K562 (cell line): ENCODE measurements at regions not wholly inside any gene's neighbourhood (a gene's known extent, or its start where the extent isn't known, plus 50 kb on each side); places are given as distances from the start of the nearest gene placed in this dataset.

Experiments
- ATAC-seq: fragments of 200-7000 bp; cut with Tn5 transposase; 3 replicates; pipeline ENCODE4 v1.9.1; 2020; ENCODE audit warnings: moderate library complexity
- BruUV-seq: library from RNA; stranded (reverse); fragments of 400-500 nt; replicated peaks from 2 replicates; lab custom pipeline; 2021; lab: Mats Ljungman, UMichigan
- CTCF ChIA-PET: fragments of 300-600 bp; formaldehyde crosslinking; extraction: SDS; loops from one replicate; lab custom pipeline; 2021; ENCODE audit warnings: low intra/inter-chr PET ratio; lab: Yijun Ruan, JAX
- POLR2A ChIA-PET: fragments of 300-600, 350-650 bp; sonication (Branson Sonifier 250); formaldehyde crosslinking; extraction: SDS; loops from one replicate; lab custom pipeline; 2021; ENCODE audit warnings: antibody characterized with exemption, inconsistent platforms; lab: Yijun Ruan, JAX
- DNase-seq, 4 experiments: peaks; one replicate each; pipeline versions ENCODE4 v3.0.0 to v3.0.0-alpha.2; 2011 to 2018; ENCODE audit warnings: low spot score in 3 of 4, mixed read lengths in 3 of 4; ENCODE audit errors: extremely low read depth in 1 of 4
- FAIRE-seq: peaks from 2 replicates; lab custom pipeline; 2011; peaks lifted over from hg19 to GRCh38; lab: Jason Lieb, UNC
- H2AFZ ChIP-seq: 2 replicates; pipeline ENCODE4 v1.6.0; 2011; ENCODE audit warnings: low read depth, low read length, control low read depth, inconsistent platforms
- H3K27ac ChIP-seq: fragments of 200-600 bp; 3 replicates; pipeline ENCODE4 v1.8.0; 2011; ENCODE audit warnings: low read depth, mild to moderate bottlenecking, control low read depth, inconsistent platforms, low read length, moderate library complexity, mixed read lengths; ENCODE audit errors: extremely low read depth
- H3K27me3 ChIP-seq, 2 experiments: fragments of 300-600 bp in 1 of 2; 2 replicates in 1 of 2; 3 replicates in 1 of 2; pipeline versions ENCODE4 v1.6.0 to v1.8.0; 2011; ENCODE audit warnings: inconsistent platforms in 2 of 2, low read length in 2 of 2, mild to moderate bottlenecking in 1 of 2, mixed read lengths in 1 of 2, moderate library complexity in 1 of 2; ENCODE audit not compliant: control insufficient read depth in 2 of 2, insufficient read depth in 2 of 2
- H3K36me3 ChIP-seq: fragments of 300-600 bp; 3 replicates; pipeline ENCODE4 v1.8.0; 2011; ENCODE audit warnings: mild to moderate bottlenecking, low read length, inconsistent platforms; ENCODE audit not compliant: control insufficient read depth, insufficient read depth
- H3K4me1 ChIP-seq, 2 experiments: fragments of 200-600 bp in 1 of 2; replicated peaks in 1 of 2; 2 replicates in 1 of 2; 3 replicates in 1 of 2; pipeline versions ENCODE4 v1.5.1 to v1.8.0; 2011; ENCODE audit warnings: inconsistent platforms in 2 of 2, low read length in 2 of 2, mild to moderate bottlenecking in 1 of 2, mixed read lengths in 1 of 2, moderate library complexity in 1 of 2; ENCODE audit not compliant: control insufficient read depth in 2 of 2, insufficient read depth in 2 of 2
- H3K4me2 ChIP-seq: 2 replicates; pipeline ENCODE4 v1.6.1; 2011; ENCODE audit warnings: low read length, control low read depth, inconsistent platforms, mixed read lengths; ENCODE audit not compliant: insufficient read depth
- H3K4me3 ChIP-seq: fragments of 200-600 bp; sonication (generic), shearing (Covaris generic); 2 replicates; pipeline ENCODE4 v1.5.1; 2016; ENCODE audit warnings: control low read depth, inconsistent platforms
- H3K79me2 ChIP-seq: fragments of 200-600 bp; 3 replicates; pipeline ENCODE4 v1.8.0; 2011; ENCODE audit warnings: low read length, inconsistent platforms; ENCODE audit not compliant: control insufficient read depth, insufficient read depth
- H3K9ac ChIP-seq, 2 experiments: 2 replicates each; pipeline versions ENCODE4 v1.6.0 to v1.6.1; 2011; ENCODE audit warnings: low read depth in 2 of 2, low read length in 2 of 2, control low read depth in 1 of 2, inconsistent platforms in 1 of 2, mild to moderate bottlenecking in 1 of 2, mixed read lengths in 1 of 2; ENCODE audit not compliant: insufficient read depth in 1 of 2
- H3K9me1 ChIP-seq: one replicate; pipeline ENCODE4 v1.6.0; 2011; ENCODE audit warnings: inconsistent platforms, mild to moderate bottlenecking, low read length, moderate library complexity; ENCODE audit not compliant: control insufficient read depth, insufficient read depth
- H3K9me3 ChIP-seq: replicated peaks from 2 replicates; pipeline ENCODE4 v1.5.1; 2011; ENCODE audit warnings: low read depth, low read length, inconsistent platforms; ENCODE audit not compliant: control insufficient read depth, insufficient read depth
- H4K20me1 ChIP-seq: replicated peaks from 2 replicates; pipeline ENCODE4 v1.6.1; 2011; ENCODE audit warnings: low read length, inconsistent platforms, mixed read lengths; ENCODE audit not compliant: control insufficient read depth, insufficient read depth
- DNMT1 ChIP-seq: fragments of 450-650 bp; IDR thresholded peaks from 2 replicates; pipeline ENCODE4 v1.6.1; 2016; ENCODE audit warnings: antibody characterized with exemption, mild to moderate bottlenecking
- ELF2 ChIP-seq: fragments of 250-450 bp; sonication (Bioruptor Pico); IDR thresholded peaks from 2 replicates; pipeline ENCODE4 v1.5.0; 2021; ENCODE audit warnings: mild to moderate bottlenecking
- ETV5 ChIP-seq: sonication (generic); formaldehyde crosslinking; IDR thresholded peaks from 2 replicates; pipeline ENCODE4 v1.4.0; 2020; ENCODE audit warnings: low read depth, mild to moderate bottlenecking, missing genetic modification reagents
- IRF2 ChIP-seq: sonication (generic); formaldehyde crosslinking; IDR thresholded peaks from 2 replicates; pipeline ENCODE4 v1.8.1; 2022; ENCODE audit warnings: mild to moderate bottlenecking, missing genetic modification reagents
- KDM1A ChIP-seq, 2 experiments: fragments of 450-650 bp; IDR thresholded peaks; 2 replicates each; pipeline ENCODE4 v1.6.1; 2016; ENCODE audit warnings: mild to moderate bottlenecking in 2 of 2
- L3MBTL2 ChIP-seq: fragments of 450-650 bp; IDR thresholded peaks from 2 replicates; pipeline ENCODE4 v1.6.1; 2016; ENCODE audit warnings: mild to moderate bottlenecking, moderate library complexity
- NFE2 ChIP-seq: IDR thresholded peaks from 2 replicates; pipeline ENCODE4 v1.6.1; 2014; ENCODE audit warnings: antibody characterized with exemption, low read depth
- NR2F6 ChIP-seq: fragments of 450-650 bp; formaldehyde crosslinking; IDR thresholded peaks from 2 replicates; pipeline ENCODE4 v1.4.0; 2020; ENCODE audit warnings: mild to moderate bottlenecking
- PRPF4 ChIP-seq: fragments of 200-400 bp; formaldehyde crosslinking; IDR thresholded peaks from one replicate; pipeline ENCODE4 v1.6.1; 2017; ENCODE audit warnings: low read length, low read depth, mild to moderate bottlenecking; ENCODE audit not compliant: insufficient read depth, poor library complexity, severe bottlenecking
- TCF7L2 ChIP-seq: fragments of 150-350 bp; IDR thresholded peaks from 2 replicates; pipeline ENCODE4 v1.6.1; 2016; ENCODE audit warnings: low read depth, mild to moderate bottlenecking, low read length, moderate library complexity
- XRCC5 ChIP-seq: fragments of 200-400 bp; formaldehyde crosslinking; IDR thresholded peaks from 2 replicates; pipeline ENCODE4 v1.6.1; 2017; ENCODE audit warnings: low read depth, mild to moderate bottlenecking, low read length
- ZNF282 ChIP-seq: sonication (generic); formaldehyde crosslinking; IDR thresholded peaks from 2 replicates; pipeline ENCODE4 v1.8.1; 2023; ENCODE audit warnings: missing genetic modification reagents
- WGBS: fragments of 100-300 bp; shearing (Covaris generic); methylation state at CpG from one replicate; pipeline ENCODE4 v1.1.6; 2016; ENCODE audit warnings: low coverage, mixed read lengths; ENCODE audit not compliant: insufficient coverage; ENCODE audit errors: missing lambda C conversion rate; 5-methylcytosine and 5-hydroxymethylcytosine counted together
- in situ Hi-C: fragments of 300-500 bp; cut with MboI; formaldehyde crosslinking; loops from 4 replicates; pipeline ENCODE4 v1.15.0; 2018; ENCODE audit warnings: inconsistent platforms, mixed read lengths
- intact Hi-C: fragments of 100-400 bp; cut with micrococcal nuclease; formaldehyde crosslinking; loops from 2 replicates; pipeline ENCODE4 v1.14.2; 2022
- TF ChIP-seq, protein P1 (sequence below): fragments of 450-650 bp; formaldehyde crosslinking; IDR thresholded peaks from 2 replicates; pipeline ENCODE4 v1.4.0; 2020; ENCODE audit warnings: mild to moderate bottlenecking

DNA sequence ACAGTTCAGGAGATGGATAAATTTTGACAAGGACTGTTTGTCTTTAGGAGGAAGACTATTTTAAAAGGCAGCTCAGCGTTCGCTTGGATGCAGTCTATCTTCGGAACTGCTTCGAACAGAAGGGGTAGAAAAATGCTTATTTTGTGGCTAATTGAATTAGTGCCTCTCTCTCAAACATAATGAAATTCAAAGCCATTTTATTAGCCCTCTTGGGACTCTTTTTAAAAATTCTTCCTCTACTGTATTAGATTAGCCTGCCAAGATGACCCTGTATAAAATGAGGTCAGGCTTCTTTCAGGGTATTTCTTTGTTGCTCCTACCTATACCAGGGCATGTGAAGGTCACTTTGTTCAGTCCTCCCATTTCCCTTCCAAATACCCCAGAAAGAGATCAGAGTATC, 379.2 kb upstream of the NFE2L3 start:
- ChIA-PET CTCF (no interaction called here), POLR2A (interaction anchor here (0.7 kb wide), 1 partner anchor 110 kb away, joined by 3 read pairs; no protein-coding TSS in a partner anchor)
- peaks cover 5 to 10% of the 10 kb centered on the region in 2 experiments; a peak in 4 of 5 replicates for H3K27me3 ChIP-seq
- FAIRE-seq (no peak), ATAC-seq (no peak), DNase-seq (no peak)
- H3K4me2 ChIP-seq = no peak overlapping the region
- no peak overlapping the region for H3K9ac ChIP-seq
- 2% methylated on average over 4 of the region's 4 CpGs for WGBS
- H3K27ac ChIP-seq = no peak overlapping the region
- TF ChIP-seq ETV5 (CRISPR knock-in tag) = no peak
- TF ChIP-seq ZNF282 (CRISPR knock-in tag) = no peak
- TF ChIP-seq NFE2 = no peak
- no peak for TF ChIP-seq KDM1A (IDR thresholded peaks at IDR 0.05)
- no peak for TF ChIP-seq IRF2
- no peak for TF ChIP-seq L3MBTL2
- TF ChIP-seq TCF7L2 = no peak
- no peak for TF ChIP-seq NR2F6
- TF ChIP-seq ELF2 (CRISPR knock-in tag) = no peak
- no peak for TF ChIP-seq XRCC5
- TF ChIP-seq DNMT1 = no peak
- TF ChIP-seq PRPF4 = no peak
- TF ChIP-seq, protein P1, sequence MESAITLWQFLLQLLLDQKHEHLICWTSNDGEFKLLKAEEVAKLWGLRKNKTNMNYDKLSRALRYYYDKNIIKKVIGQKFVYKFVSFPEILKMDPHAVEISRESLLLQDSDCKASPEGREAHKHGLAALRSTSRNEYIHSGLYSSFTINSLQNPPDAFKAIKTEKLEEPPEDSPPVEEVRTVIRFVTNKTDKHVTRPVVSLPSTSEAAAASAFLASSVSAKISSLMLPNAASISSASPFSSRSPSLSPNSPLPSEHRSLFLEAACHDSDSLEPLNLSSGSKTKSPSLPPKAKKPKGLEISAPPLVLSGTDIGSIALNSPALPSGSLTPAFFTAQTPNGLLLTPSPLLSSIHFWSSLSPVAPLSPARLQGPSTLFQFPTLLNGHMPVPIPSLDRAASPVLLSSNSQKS (CRISPR knock-in tag) = no peak
- no peak overlapping the region for H2AFZ ChIP-seq
- H3K4me1 ChIP-seq = no peaks in the 10 kb centered on the region
- no peaks in the 10 kb centered on the region for H3K36me3 ChIP-seq
- H3K79me2 ChIP-seq = no peaks in the 10 kb centered on the region
- H4K20me1 ChIP-seq = no peaks in the 10 kb centered on the region
- H3K4me3 ChIP-seq = no peak overlapping the region
- BruUV-seq = no TSS peak
- intact Hi-C loops (no loop called here), in situ Hi-C loops (no loop called here)
- no peaks in the 10 kb centered on the region for H3K9me3 ChIP-seq
- no peaks in the 10 kb centered on the region for H3K9me1 ChIP-seq
